ENCODE measurements at regions not wholly inside any gene's neighbourhood (a gene's known extent, or its start where the extent isn't known, plus 50 kb on each side); places are given as distances from the start of the nearest gene placed in this dataset.

DNA sequence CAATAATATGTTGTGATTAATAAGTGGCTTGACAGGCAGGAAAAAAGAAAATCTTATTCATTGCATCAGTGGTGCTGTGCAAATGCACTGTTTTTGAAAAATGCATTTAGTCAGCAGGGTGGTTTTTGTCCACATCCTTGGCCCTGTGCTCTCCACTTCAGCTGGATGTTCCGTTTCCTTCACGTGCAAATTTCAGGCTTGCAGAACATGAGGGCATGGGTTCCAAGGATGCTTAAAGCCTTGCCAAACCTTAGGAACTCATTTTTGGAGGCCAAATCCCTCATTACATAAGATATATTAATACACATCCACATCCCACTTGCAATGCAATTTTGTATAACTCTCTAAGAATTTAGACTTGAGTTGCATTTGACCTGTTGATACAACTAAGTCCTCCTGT, 410.1 kb downstream of the PRDM2 start:
- peaks cover 34% of the 10 kb centered on the region for H3K27me3 Mint-ChIP-seq (ENCODE audit: low read depth)
- no peaks in the 10 kb centered on the region for H3K36me3 Mint-ChIP-seq (ENCODE audit: low read depth)
- DNase-seq (ENCODE audit: low read depth, low spot score) = no peak
- H3K27ac Mint-ChIP-seq (ENCODE audit: unreplicated experiment) = no peak overlapping the region
- H3K9me3 Mint-ChIP-seq = peaks cover 4% of the 10 kb centered on the region
- H3K4me1 Mint-ChIP-seq = peaks cover 4% of the 10 kb centered on the region
- TF ChIP-seq, protein P1, sequence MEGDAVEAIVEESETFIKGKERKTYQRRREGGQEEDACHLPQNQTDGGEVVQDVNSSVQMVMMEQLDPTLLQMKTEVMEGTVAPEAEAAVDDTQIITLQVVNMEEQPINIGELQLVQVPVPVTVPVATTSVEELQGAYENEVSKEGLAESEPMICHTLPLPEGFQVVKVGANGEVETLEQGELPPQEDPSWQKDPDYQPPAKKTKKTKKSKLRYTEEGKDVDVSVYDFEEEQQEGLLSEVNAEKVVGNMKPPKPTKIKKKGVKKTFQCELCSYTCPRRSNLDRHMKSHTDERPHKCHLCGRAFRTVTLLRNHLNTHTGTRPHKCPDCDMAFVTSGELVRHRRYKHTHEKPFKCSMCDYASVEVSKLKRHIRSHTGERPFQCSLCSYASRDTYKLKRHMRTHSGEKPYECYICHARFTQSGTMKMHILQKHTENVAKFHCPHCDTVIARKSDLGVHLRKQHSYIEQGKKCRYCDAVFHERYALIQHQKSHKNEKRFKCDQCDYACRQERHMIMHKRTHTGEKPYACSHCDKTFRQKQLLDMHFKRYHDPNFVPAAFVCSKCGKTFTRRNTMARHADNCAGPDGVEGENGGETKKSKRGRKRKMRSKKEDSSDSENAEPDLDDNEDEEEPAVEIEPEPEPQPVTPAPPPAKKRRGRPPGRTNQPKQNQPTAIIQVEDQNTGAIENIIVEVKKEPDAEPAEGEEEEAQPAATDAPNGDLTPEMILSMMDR (conservative IDR thresholded peaks at IDR 0.05) = no peak
- no peak overlapping the region for H3K4me3 Mint-ChIP-seq

DNA sequence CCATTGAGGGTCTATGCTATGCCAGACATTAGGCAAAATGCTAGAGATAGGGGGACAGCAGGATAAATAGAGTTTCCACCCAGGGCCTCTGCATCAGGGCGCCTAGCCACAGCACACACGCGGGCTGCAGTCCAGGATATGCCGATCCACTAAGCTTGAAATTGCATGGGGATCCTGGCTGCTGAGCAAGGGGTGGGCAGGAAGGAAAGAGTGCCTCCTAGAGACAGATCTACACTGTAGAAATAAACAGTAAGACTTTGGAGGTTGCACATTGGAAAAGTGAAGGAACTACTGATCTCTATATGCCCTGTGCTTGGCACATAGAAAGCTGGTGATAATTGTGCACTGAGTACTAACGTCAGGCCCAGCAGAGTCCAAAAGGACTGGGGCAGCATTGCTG, 411.1 kb downstream of the PRDM2 start:
- Mint-ChIP-seq H3K27ac (ENCODE audit: unreplicated experiment) (no peak overlapping the region), H3K36me3 (ENCODE audit: low read depth) (peaks cover 5% of the 10 kb centered on the region), H3K4me3 (no peak overlapping the region), H3K27me3 (ENCODE audit: low read depth) (peaks cover 32% of the 10 kb centered on the region), H3K9me3 (peaks cover 8% of the 10 kb centered on the region), H3K4me1 (peaks cover 8% of the 10 kb centered on the region)
- TF ChIP-seq, protein P1 (conservative IDR thresholded peaks at IDR 0.05) = no peak
- no peak for DNase-seq (ENCODE audit: low read depth, low spot score)

DNA sequence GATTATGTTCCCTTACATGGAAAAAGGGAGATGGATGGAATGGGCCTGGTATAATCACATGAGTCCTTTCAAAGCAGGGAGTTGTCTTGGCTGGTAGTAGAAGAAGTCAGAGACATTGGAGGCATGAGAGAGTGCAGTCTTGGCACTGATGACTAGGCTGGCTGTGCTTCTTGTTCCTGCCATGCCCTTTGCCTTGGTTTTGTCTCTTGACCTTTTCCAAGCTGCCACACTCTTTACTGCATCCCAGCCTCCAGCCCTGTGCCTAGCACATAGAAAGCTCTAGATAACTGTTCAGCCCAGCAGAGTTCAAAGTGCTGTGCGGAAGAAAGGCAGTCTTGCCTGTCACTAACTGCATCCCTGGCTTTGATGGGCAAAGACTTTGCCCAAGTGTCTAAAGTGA, 412.6 kb downstream of the PRDM2 start:
- DNase-seq (ENCODE audit: low read depth, low spot score) = no peak
- TF ChIP-seq, protein P1 (conservative IDR thresholded peaks at IDR 0.05) = no peak
- H3K9me3 Mint-ChIP-seq = peaks cover 6% of the 10 kb centered on the region
- peaks cover 22% of the 10 kb centered on the region for H3K27me3 Mint-ChIP-seq (ENCODE audit: low read depth)
- H3K4me1 Mint-ChIP-seq = peaks cover 8% of the 10 kb centered on the region
- peaks cover 9% of the 10 kb centered on the region for H3K36me3 Mint-ChIP-seq (ENCODE audit: low read depth)
- H3K27ac Mint-ChIP-seq (ENCODE audit: unreplicated experiment) = no peak overlapping the region
- H3K4me3 Mint-ChIP-seq = no peak overlapping the region

DNA sequence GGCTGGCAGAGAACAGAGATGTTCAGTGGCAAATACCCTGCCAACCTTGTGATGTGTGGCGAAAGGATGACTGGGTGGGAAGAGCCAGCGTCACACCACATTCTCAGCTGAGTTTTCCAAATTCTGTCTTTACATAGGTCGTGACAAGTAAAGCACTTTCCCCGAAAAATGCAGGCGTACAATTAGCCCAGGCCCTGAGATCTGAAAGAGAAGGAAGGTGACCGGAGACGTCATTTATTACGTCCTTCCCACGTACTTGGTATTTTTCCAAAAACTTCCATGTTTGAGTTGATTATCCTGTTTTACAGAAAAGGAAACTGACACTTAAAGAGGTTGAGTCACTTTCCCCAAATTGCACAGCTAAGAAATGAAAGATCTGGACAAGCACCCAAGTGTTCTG, 413.3 kb downstream of the PRDM2 start:
- no peak overlapping the region for H3K27ac Mint-ChIP-seq (ENCODE audit: unreplicated experiment)
- peaks cover 15% of the 10 kb centered on the region for H3K27me3 Mint-ChIP-seq (ENCODE audit: low read depth)

DNA sequence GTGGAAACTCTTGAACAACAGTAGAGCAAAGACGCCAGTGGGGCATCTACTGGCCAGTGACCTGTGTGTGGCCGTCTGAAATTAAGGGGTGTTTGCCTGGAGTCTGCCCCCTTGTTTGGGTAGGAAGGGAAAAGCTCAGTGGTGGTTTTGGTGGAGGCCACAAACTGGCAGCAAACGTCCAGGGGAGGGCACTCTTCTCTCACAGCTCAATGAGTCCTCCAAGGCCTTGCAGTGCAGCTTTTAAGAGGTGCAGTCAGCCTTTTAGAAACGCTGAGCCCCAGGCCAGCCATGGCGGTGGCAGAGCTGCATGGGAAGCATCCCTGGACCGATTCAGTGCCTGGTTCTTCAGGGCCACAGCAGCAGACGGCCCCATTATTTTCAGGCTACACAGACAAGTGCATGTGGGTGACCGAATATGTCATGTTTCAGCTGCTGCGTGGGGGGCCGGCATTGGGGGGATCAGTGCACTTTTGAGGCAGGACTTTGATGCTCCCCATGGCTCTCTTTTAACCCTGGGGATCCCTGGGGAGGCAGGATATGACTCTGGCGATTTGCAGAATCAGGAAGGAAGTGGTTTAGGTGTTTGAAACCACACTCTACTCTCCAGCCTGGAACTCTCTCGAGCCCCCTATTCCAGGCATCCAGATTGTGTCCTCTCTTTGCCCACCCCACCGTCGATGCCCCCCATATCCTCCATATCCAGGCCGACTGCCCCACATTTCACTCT, 414.0 kb downstream of the PRDM2 start:
- H3K27me3 Mint-ChIP-seq (ENCODE audit: low read depth) = peaks cover 8% of the 10 kb centered on the region
- peak; percentile 47 for DNase-seq (ENCODE audit: low read depth, low spot score)
- TF ChIP-seq, protein P1 (conservative IDR thresholded peaks at IDR 0.05) = peak; percentile 73
- no peak overlapping the region for H3K4me3 Mint-ChIP-seq
- H3K4me1 Mint-ChIP-seq = peaks cover 8% of the 10 kb centered on the region
- peaks cover 9% of the 10 kb centered on the region for H3K36me3 Mint-ChIP-seq (ENCODE audit: low read depth)
- H3K27ac Mint-ChIP-seq (ENCODE audit: unreplicated experiment) = peak overlapping the region; percentile 12
- H3K9me3 Mint-ChIP-seq = peaks cover 6% of the 10 kb centered on the region

More for the DNA sequence above, 413.3 kb downstream of the PRDM2 start:
- peaks cover 8% of the 10 kb centered on the region for H3K4me1 Mint-ChIP-seq
- peaks cover 9% of the 10 kb centered on the region for H3K36me3 Mint-ChIP-seq (ENCODE audit: low read depth)
- DNase-seq (ENCODE audit: low read depth, low spot score) = no peak
- H3K9me3 Mint-ChIP-seq = peaks cover 6% of the 10 kb centered on the region
- TF ChIP-seq, protein P1 (conservative IDR thresholded peaks at IDR 0.05) = no peak
- H3K4me3 Mint-ChIP-seq = no peak overlapping the region
